HEK293 (cell line): ENCODE measurements at regions not wholly inside any gene's neighbourhood (a gene's known extent, or its start where the extent isn't known, plus 50 kb on each side); places are given as distances from the start of the nearest gene placed in this dataset.

ENCODE experiments used
- CTCF ChIP-seq: fragments of 450-650 bp; formaldehyde crosslinking; IDR thresholded peaks from 2 replicates; pipeline ENCODE4 v1.5.1; 2016; ENCODE audit warnings: missing biosample characterization, missing genetic modification characterization
- REST ChIP-seq: fragments of 450-650 bp; formaldehyde crosslinking; IDR thresholded peaks from 2 replicates; pipeline ENCODE4 v1.5.1; 2016; ENCODE audit warnings: missing biosample characterization, missing genetic modification characterization
- TCF7L2 ChIP-seq: IDR thresholded peaks from 2 replicates; pipeline ENCODE4 v1.6.1; 2011; ENCODE audit warnings: low read depth, mild to moderate bottlenecking, inconsistent platforms, low read length, moderate library complexity, borderline replicate concordance
- YY1 ChIP-seq: fragments of 450-650 bp; formaldehyde crosslinking; IDR thresholded peaks from 2 replicates; pipeline ENCODE4 v1.5.1; 2018; ENCODE audit warnings: missing biosample characterization, missing genetic modification characterization
- ZBTB7A ChIP-seq: fragments of 450-650 bp; formaldehyde crosslinking; IDR thresholded peaks from 2 replicates; pipeline ENCODE4 v1.5.1; 2016; ENCODE audit warnings: low read depth, missing biosample characterization, missing genetic modification characterization
- ZFP3 ChIP-seq: fragments of 450-650 bp; formaldehyde crosslinking; IDR thresholded peaks from 2 replicates; pipeline ENCODE4 v1.5.1; 2016; ENCODE audit warnings: low read depth, missing biosample characterization, missing genetic modification characterization
- ZNF114 ChIP-seq: fragments of 450-650 bp; formaldehyde crosslinking; IDR thresholded peaks from 2 replicates; pipeline ENCODE4 v1.5.0; 2017; ENCODE audit warnings: missing biosample characterization, missing genetic modification characterization
- ZNF341 ChIP-seq: fragments of 450-650 bp; formaldehyde crosslinking; IDR thresholded peaks from 2 replicates; pipeline ENCODE4; 2016; ENCODE audit warnings: low read depth, missing biosample characterization, missing genetic modification characterization
- ZNF398 ChIP-seq: fragments of 450-650 bp; formaldehyde crosslinking; IDR thresholded peaks from 2 replicates; pipeline ENCODE4 v1.5.1; 2017; ENCODE audit warnings: missing biosample characterization, missing genetic modification characterization
- ZNF561 ChIP-seq: fragments of 450-650 bp; IDR thresholded peaks from 2 replicates; pipeline ENCODE4 v1.5.1; 2018; ENCODE audit warnings: missing biosample characterization, missing genetic modification characterization, borderline replicate concordance
- ZNF596 ChIP-seq: fragments of 450-650 bp; IDR thresholded peaks from 2 replicates; pipeline ENCODE4 v1.5.0; 2018; ENCODE audit warnings: missing biosample characterization, mild to moderate bottlenecking, missing genetic modification characterization, moderate library complexity
- ZNF777 ChIP-seq: fragments of 450-650 bp; formaldehyde crosslinking; IDR thresholded peaks from 2 replicates; pipeline ENCODE4 v1.5.1; 2017; ENCODE audit warnings: missing biosample characterization, missing genetic modification characterization, borderline replicate concordance
- ZNF792 ChIP-seq: fragments of 450-650 bp; formaldehyde crosslinking; IDR thresholded peaks from 2 replicates; pipeline ENCODE4 v1.5.1; 2016; ENCODE audit warnings: missing biosample characterization, missing genetic modification characterization
- ZNF837 ChIP-seq: fragments of 450-650 bp; formaldehyde crosslinking; IDR thresholded peaks from 2 replicates; pipeline ENCODE4 v1.5.1; 2016; ENCODE audit warnings: missing biosample characterization, missing genetic modification characterization

GRCh38 chr2:175744000-175744399 is 258.1 kb downstream of the LNPK start:
- TF ChIP-seq REST (tag by site-specific recombination) (no peak), ZNF777 (no peak), ZNF792 (tag by site-specific recombination) (no peak), CTCF (no peak), ZNF341 (tag by site-specific recombination) (no peak), ZNF398 (tag by site-specific recombination) (no peak), ZNF596 (tag by site-specific recombination) (no peak), ZNF114 (tag by site-specific recombination) (no peak), YY1 (tag by site-specific recombination) (no peak), ZFP3 (tag by site-specific recombination) (no peak), ZBTB7A (no peak), ZNF561 (tag by site-specific recombination) (no peak), TCF7L2 (no peak), ZNF837 (no peak)
